Activated T-helper 1 cell treated with Interleukin-2 at 50 U/mL for 16 hours (primary cell): ENCODE measurements at regions not wholly inside any gene's neighbourhood (a gene's known extent, or its start where the extent isn't known, plus 50 kb on each side); places are given as distances from the start of the nearest gene placed in this dataset.
"Not testable (repeated sequence)": the region's sequence is repeated elsewhere in the genome, so short reads cannot be mapped to it uniquely, and the experiment has no call there.

Experiments used
- DNase-seq: peaks from one replicate; pipeline ENCODE4 v3.0.0-alpha.2; 2020; ENCODE audit warnings: low read depth

DNA sequence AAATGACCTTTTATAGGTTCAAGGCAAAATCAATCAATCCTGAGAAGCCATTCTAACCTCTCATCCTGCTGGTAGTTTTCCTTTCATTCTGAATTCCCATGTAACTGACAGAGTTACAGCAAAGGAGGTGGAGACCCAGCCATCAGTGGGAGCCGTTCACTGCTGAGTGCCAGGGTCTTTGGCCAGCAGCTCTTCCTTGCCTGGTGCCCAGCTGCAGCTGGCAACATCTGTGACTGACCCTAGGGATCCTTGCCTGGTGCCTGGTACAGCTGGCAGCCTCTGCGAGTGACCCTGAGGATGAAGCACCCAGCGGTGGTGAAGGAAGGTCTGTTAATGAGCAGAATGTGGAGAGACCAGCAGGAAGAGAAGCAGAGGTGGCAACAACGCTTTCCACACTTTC is 314.6 kb downstream of the THBS2 start:
- no peak for DNase-seq

DNA sequence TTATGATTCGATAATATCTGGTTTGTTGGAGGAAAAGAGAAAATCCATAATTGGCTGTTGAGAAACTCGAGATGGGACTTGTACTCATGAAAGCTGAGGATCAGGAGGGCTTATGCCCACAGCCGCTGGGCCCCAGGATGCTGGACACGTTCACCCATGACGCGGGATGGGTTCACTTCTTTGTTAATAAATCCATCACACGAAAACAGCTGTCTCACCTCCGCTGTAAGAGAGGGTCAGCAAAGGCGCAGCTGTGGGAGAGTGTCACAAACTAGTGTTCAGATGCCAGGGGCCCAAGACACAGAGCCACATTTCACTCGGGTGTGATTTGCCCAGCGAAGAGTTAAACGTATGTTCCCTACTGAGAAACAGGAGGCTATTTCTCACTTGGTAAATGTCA is 315.1 kb downstream of the THBS2 start:
- DNase-seq = no peak

GRCh38 chr6:168937054-168937453 is 316.6 kb downstream of the THBS2 start:
- DNase-seq = no peak

DNA sequence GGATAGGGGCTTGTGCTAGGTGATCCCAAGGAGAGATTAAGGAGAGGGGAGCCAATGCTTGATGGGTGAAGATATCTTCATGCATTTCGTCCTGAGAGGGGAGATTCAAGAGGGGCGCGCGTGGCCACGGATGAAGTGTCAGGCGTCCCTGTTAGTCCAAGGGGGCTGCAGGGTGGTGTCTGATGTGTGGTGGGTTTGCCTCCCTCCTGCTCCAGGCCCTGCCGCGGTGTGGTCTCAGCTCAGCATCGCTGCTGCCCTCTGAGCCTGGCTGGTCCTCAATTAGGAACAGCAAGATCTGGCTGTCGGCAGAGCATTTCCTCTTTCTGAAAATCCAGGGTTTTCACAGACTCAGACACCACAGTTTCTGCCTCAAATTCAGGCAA is 318.0 kb downstream of the THBS2 start:
- no peak for DNase-seq

GRCh38 chr6:168934660-168935627 is 318.7 kb downstream of the THBS2 start:
- DNase-seq = no peak

DNA sequence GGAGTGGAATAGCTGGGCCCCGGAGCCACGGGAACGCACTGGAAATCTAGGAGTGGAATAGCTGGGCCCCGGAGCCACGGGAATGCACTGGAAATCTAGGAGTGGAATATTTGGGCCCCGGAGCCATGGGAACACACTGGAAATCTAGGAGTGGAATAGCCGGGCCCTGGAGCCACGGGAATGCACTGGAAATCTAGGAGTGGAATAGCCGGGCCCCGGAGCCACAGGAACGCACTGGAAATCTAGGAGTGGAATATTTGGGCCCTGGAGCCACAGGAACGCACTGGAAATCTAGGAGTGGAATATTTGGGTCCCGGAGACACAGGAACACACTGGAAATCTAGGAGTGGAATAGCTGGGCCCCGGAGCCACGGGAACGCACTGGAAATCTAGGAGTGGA is 321.5 kb downstream of the THBS2 start:
- not testable (repeated sequence) for DNase-seq

GRCh38 chr6:168931072-168931471 is 322.6 kb downstream of the THBS2 start:
- DNase-seq = not testable (repeated sequence)

DNA sequence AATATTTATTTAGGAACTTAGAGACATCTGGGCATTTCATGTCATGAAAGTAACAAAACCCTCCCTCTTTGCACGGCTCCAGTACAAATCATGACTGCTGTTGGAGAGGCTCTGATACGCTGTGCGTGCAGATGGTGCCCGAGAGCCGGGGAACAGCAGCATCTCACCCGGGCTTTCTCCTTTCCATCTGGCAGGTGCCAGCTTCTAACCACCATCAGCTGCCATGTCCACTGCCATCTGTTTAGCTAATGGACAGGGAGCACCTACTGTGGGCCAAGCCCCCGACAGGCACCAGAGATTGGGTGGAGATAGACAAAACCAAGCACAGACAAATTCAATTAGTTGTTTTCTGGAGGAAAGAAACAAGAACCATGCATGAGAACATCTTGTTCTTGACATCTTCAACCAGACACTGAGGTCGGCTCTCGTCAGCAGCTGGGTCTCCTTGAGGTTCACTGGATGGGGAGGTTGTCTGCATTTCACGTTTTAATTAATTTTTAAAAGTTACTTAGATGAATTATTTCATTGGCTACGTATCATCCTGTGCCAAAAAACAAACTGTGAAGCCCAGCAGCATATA is 323.7 kb downstream of the THBS2 start:
- DNase-seq = no peak

- no peak for DNase-seq
These were observed 325.6 kb downstream of the THBS2 start for GRCh38 chr6:168928012-168928411.

DNA sequence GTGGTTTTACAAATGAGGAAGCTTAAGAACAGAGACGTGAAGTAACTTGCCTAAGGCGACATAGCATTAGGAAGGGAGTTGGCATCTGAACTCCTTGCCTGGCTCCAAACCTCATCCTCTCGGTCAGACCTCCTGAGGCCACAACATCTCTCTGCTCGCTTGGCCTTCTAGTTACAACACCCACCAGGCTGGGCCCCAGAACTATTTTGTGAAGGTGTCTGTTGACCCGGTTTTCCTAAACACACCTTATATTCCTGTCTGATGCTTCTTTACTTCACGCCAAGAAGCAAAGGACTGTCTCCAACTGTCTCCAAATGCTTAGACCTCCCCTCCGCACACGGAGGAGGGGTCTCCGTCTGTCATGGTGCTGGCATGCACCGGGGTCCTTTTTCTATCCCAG is 326.6 kb downstream of the THBS2 start:
- DNase-seq = no peak

DNA sequence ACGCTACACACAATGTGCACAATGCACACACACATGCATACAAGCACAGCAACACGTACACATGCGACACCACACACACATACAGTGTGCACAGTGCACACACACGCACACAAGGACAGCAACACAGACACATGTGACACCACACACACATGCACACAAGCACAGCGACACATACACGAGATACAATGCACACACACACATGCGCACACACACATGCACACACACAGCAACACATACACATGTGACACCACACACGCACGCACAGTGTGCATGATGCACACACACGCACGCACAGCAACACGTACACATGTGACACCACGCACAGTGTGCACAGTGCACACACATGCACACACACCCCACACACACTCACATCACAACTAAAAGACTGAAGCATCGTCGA is 327.3 kb downstream of the THBS2 start:
- DNase-seq = no peak

DNA sequence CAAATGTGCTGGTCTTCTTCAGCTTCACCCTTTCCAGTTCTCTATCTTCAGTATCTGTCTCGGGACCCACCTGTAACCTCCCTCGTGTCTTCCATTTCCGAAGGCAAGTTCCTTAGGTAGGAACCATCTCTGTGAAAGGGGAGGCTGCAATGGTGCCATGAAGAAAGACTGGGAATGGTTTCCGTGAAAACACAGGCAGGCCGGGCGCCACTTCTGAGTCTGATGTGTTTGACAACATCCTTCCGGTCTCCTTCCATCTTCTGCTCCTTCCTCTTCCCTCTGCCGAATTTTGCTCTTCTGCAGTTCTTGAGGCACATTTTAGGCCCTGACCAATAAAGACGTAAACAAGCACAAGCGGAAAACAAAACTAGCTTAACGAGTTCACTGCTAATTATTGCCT is 328.0 kb downstream of the THBS2 start:
- no peak for DNase-seq

GRCh38 chr6:168923171-168923570 is 330.5 kb downstream of the THBS2 start:
- no peak for DNase-seq

DNA sequence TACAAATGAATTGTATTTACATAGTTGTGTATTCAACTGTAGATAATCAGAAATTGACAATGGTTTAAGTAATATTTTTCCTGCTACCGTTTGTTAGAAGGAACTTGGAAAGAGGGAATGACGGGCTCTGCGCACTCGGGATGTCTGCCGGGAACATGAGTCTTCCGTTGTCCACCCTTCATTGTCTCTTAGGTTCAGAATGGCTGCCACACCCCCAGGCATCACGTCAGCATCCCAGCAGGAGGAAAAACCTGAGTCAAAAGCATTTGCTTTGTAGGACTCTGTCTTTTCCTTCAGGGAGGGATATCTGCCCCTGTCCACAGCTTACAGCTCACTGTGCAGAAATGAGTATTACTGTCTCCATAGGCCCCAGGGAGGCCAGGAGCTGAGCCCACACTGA is 331.2 kb downstream of the THBS2 start:
- no peak for DNase-seq

DNA sequence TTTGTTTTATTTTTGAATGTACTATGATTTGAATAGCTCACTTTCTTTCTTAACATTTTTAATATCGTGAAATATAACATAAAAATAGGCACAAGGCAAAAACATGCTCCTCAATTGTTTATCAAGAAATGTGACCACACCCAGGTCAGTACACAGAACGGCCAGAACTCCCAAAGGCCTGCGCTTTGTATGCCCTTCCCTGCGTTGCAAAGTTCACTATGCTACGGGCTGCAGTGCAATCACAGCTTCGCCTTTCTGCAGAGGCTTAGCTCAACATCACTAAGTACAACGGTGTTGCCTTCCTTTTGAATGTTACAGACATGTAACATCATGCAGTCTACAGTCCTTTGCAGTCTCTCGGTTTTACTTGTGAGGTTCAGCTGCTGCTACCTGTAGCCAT is 333.4 kb downstream of the THBS2 start:
- DNase-seq = no peak

DNA sequence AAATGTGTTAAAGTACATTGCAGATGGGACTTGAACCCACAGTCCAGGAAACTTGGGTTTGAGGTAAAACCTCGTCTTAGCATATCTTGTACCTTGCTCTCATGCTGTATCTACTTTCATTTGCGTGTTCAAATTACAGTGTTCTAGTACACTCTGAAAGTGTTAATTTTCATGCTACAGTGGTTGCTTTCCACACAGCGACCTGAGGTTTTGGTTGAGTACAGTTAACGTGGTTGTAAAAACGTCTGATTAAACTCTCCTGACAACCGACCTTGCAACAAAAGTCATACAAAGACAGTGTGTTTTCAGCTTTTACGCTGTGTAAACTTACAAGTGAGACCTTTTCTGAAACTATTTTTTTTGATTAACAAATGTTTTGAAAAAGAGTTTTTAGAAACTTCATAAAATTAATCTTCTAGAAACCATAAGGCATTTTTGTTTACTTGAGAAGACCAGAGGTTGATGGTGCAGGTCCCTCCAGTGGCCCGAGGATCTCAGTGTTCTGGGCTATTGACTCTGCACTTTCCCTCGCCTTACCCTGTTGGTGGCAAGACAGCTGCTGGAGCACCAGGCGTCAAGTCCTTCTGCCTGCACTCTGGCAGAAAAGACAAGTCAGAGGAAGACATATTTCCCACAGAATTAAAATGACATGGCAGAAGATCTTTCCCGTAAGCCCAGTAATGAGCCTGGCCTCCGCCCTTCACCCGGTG is 334.0 kb downstream of the THBS2 start:
- no peak for DNase-seq

DNA sequence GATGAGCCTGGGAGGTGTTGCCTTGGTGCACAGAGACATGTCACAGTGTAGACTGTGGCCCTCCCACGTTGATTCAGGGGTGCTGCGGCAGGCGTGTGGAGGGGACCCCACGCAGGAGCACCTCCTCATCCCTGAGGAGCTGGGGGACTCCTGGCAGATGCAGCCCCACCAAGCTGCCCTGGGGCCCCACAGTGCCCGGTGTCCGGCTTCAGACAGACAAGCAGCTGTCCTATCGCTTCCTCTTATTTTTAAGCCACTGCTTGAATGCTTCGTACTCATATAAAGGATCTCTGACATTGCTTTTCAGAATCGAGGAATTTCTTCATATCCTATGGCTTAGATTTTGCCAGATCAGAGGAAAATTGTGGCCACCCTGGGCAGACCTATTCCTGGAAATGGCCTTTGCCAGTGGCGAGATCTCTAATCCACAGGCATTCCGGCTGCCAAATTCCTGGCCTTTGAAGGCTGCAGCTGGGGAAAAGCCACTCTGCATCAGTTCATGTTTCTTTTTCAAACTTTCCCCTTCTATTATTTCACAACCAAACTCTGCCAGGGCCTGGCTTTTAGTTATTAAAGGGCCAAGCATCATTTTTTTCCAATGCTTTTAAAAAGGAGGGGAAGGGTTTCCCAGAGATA is 337.0 kb downstream of the THBS2 start:
- DNase-seq = no peak

DNA sequence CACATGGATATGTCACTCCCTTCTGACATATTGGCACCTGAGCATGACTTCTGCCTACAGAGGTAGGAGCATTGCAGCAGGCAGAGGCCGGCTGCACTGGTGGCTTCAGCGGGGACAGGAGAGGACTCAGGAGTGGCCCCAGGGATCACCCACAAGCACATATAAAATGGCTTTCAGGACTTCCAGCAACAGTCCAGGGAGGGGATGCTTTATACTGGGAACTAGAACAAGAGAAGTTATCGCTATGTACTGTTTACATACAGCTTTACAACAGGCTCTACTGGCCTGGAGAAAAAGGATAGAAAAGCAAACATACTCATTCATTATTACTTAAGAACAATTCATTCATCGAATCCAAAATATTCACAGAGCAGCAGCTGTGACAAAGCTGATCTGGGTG is 337.8 kb downstream of the THBS2 start:
- DNase-seq = no peak

DNA sequence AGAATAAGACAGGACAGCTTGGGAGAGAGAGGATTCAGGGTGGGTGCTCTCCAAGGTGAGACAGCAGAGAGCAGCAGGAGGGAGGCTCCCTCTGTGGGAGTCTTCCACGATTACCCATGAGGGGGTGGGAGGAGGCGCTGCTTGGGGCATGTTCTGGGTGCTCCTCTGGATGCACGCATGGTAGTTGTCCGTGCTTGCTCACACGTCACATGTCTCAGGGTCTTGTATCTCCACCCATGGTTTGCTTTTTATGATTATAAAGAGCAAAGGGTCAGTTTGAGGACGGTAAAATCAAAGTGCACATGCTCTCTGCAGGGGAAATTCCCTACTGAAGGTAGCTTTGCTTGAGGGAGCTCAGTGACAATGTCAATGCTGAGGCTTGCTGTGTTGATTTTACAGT is 338.4 kb downstream of the THBS2 start:
- no peak for DNase-seq

DNA sequence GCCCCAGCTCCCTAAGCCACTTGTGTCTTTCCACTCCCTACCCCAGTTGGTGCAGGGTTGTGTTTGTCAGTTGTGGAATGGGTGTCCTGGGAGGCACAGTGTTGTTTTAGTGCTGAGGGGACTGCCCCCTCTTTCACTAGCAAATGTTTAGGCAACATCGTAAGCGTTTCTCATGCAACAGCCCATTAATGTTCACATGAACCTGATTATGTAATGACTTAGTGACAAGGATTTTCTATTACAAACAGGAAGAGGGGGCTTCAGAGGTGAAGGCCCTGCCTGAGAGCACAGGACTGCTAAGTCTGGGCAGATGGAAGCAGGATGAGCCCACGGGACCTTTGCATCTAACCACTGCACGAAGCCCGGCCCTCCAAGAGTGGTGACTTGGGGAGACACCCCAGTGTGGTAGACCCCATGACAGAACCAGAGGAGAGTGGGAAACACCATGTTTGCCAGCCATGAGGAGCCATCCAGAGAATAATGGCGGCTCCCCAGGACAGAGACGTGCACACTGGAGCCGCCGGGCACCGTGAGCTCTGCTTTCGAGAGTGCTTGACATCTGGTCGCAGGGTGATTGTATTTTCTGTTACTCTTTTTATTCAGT is 339.7 kb downstream of the THBS2 start:
- no peak for DNase-seq

DNA sequence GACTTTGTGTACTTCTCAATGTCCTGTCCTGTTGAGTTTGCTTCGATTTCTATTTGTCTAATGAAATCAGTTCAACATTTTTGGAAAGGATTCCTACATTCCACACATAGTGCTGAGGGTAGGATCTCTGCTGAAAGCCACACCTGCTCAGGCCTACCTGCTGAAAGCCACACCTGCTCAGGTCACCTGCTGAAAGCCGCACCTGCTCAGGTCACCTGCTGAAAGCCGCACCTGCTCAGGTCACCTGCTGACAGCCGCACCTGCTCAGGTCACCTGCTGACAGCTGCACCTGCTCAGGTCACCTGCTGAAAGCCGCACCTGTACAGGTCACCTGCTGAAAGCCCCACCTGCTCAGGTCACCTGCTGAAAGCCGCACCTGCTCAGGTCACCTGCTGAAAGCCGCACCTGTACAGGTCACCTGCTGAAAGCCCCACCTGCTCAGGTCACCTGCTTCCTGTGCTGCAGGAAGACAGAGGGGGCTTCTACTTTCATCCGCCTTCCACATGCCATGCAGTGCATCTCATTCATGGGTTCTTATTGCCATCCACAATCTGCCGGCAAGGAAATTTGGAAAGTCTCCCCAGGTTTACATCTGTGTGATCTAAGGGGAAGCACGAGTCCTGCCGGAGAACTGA is 340.3 kb downstream of the THBS2 start:
- DNase-seq = not testable (repeated sequence)

DNA sequence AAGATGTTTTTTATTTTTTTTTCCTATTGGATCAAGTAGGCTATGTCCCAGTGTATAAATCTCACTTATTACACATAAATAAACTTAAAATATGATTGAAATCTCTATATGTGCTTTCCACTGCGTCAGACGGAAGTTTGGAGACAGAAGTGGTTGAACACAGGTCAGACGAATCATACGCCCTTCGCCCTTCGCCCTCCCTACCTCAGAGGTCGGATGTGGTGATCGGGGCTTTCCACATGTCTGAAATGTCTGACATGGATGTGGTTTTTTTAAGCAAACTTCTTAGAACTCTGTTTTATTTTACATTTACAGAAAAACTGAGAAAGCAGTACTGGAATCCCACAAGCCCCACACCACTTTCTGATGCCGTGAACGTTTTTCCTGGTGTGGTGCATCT is 344.4 kb downstream of the THBS2 start:
- DNase-seq = no peak
